ENCODE measurements at regions not wholly inside any gene's neighbourhood (a gene's known extent, or its start where the extent isn't known, plus 50 kb on each side); places are given as distances from the start of the nearest gene placed in this dataset.
"Not testable (repeated sequence)": the region's sequence is repeated elsewhere in the genome, so short reads cannot be mapped to it uniquely, and the experiment has no call there.

DNA sequence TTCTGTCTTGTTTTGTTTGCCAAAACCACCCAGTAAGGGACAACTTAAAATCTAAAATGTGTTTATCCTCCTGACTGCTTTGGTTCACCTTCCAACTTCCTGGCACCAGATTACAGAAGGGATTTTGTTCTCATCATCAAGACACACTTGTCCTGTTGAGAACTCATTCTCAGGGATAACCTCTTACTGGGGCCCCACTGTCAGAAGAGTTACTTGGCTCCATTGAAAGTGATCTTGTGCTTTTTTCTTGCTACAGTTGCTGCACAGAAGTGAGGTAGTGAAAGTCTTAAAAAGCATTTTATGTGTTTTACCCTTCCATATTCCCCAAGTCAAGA lies 690.5 kb downstream of the PRIM2 start:
- not testable (repeated sequence) for TF ChIP-seq POLR2A (IDR thresholded peaks at IDR 0.05; ENCODE audit: extremely low read depth, insufficient read length); MYC (IDR thresholded peaks at IDR 0.05; ENCODE audit: low read depth, low read length)
- TF ChIP-seq, protein P1, sequence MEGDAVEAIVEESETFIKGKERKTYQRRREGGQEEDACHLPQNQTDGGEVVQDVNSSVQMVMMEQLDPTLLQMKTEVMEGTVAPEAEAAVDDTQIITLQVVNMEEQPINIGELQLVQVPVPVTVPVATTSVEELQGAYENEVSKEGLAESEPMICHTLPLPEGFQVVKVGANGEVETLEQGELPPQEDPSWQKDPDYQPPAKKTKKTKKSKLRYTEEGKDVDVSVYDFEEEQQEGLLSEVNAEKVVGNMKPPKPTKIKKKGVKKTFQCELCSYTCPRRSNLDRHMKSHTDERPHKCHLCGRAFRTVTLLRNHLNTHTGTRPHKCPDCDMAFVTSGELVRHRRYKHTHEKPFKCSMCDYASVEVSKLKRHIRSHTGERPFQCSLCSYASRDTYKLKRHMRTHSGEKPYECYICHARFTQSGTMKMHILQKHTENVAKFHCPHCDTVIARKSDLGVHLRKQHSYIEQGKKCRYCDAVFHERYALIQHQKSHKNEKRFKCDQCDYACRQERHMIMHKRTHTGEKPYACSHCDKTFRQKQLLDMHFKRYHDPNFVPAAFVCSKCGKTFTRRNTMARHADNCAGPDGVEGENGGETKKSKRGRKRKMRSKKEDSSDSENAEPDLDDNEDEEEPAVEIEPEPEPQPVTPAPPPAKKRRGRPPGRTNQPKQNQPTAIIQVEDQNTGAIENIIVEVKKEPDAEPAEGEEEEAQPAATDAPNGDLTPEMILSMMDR (IDR thresholded peaks at IDR 0.05; ENCODE audit: low read depth, low read length) = not testable (repeated sequence)
